Stimulated activated CD4-positive, alpha-beta T cell treated with anti-CD3 and anti-CD28 coated beads, TNF-alpha, amount 100 ng/mL, for 48 hours (primary cell): ENCODE measurements at regions not wholly inside any gene's neighbourhood (a gene's known extent, or its start where the extent isn't known, plus 50 kb on each side); places are given as distances from the start of the nearest gene placed in this dataset.
"Not testable (repeated sequence)": the region's sequence is repeated elsewhere in the genome, so short reads cannot be mapped to it uniquely, and the experiment has no call there.

Experiments
- DNase-seq, 3 donors: peaks; one replicate each; pipeline ENCODE4 v3.0.0-alpha.2; 2020; ENCODE audit warnings: low read depth in 3 of 3

- no peak for DNase-seq
Observed at GRCh38 chr10:31187607-31188210, 131.3 kb upstream of the ZEB1 start.

GRCh38 chr10:31188792-31189406 lies 130.1 kb upstream of the ZEB1 start:
- no peak for DNase-seq

- DNase-seq = no peak
Observed at GRCh38 chr10:31190488-31190887, 128.5 kb upstream of the ZEB1 start.

GRCh38 chr10:31192475-31192874 lies 126.5 kb upstream of the ZEB1 start:
- DNase-seq = no peak

GRCh38 chr10:31194986-31195385 lies 124.0 kb upstream of the ZEB1 start:
- DNase-seq = no peak

- DNase-seq = no peak
Observed at GRCh38 chr10:31197886-31198285, 121.1 kb upstream of the ZEB1 start.

- no peak for DNase-seq
Observed at GRCh38 chr10:31204090-31204489, 114.9 kb upstream of the ZEB1 start.

- DNase-seq = no peak
Observed at GRCh38 chr10:31207636-31208035, 111.4 kb upstream of the ZEB1 start.

GRCh38 chr10:31209478-31209877 lies 109.5 kb upstream of the ZEB1 start:
- DNase-seq = no peak

GRCh38 chr10:31210190-31210589 lies 108.8 kb upstream of the ZEB1 start:
- no peak for DNase-seq

- DNase-seq = no peak
Observed at GRCh38 chr10:31213959-31214358, 105.1 kb upstream of the ZEB1 start.

- no peak for DNase-seq
Observed at GRCh38 chr10:31215052-31215451, 104.0 kb upstream of the ZEB1 start.

- DNase-seq = no peak
Observed at GRCh38 chr10:31219306-31219705, 99.7 kb upstream of the ZEB1 start.

- not testable (repeated sequence) for DNase-seq
Observed at GRCh38 chr10:31228780-31229179, 90.2 kb upstream of the ZEB1 start.

GRCh38 chr10:31239961-31240360 lies 79.1 kb upstream of the ZEB1 start:
- no peak for DNase-seq

- DNase-seq = peak; percentile 22 to 62 (median 52)
Observed at GRCh38 chr10:31242902-31243301, 76.1 kb upstream of the ZEB1 start.

GRCh38 chr10:31251118-31251517 lies 67.9 kb upstream of the ZEB1 start:
- DNase-seq = not testable (repeated sequence)

GRCh38 chr10:31253237-31253636 lies 65.8 kb upstream of the ZEB1 start:
- no peak for DNase-seq

- DNase-seq = no peak
Observed at GRCh38 chr10:31261511-31262311, 57.3 kb upstream of the ZEB1 start.

GRCh38 chr10:31262672-31263071 lies 56.3 kb upstream of the ZEB1 start:
- no peak for DNase-seq

- no peak for DNase-seq
Observed at GRCh38 chr10:31263903-31264302, 55.1 kb upstream of the ZEB1 start.

- no peak for DNase-seq
Observed at GRCh38 chr10:31268444-31269303, 50.3 kb upstream of the ZEB1 start.
